ENCODE measurements at regions not wholly inside any gene's neighbourhood (a gene's known extent, or its start where the extent isn't known, plus 50 kb on each side); places are given as distances from the start of the nearest gene placed in this dataset.

DNA sequence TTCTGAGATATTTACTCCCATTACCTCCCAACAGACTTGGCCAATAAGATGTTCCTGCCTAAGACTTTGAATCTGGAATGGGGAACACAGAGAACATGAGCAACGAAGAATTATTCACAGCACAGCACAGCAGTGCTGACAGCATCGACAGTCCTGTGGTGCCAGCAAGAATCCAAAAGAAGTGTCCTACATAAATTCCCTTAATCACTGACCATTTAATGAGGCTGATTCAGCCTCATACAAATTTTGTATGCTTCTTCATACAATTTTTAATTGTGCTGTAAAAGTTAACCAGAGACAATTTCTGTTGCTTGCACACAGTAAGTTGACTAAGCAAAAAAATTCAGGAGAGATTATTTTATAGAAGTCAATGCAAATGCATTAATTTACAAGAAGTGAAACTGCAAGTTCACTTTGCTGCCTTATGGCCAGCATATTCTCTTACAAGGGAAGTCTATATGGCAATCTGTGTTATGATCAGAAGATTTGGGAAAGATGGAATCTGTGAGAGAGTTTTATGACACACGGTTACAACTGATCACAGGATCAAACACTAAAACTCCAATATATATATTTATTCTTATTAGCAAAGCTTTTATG is 855.9 kb downstream of the LTN1 start:
- TF ChIP-seq MYC (IDR thresholded peaks at IDR 0.05; ENCODE audit: low read depth, low read length) (no peak), CTCF (IDR thresholded peaks at IDR 0.05; ENCODE audit: low read depth, low read length) (no peak), POLR2A (IDR thresholded peaks at IDR 0.05; ENCODE audit: extremely low read depth, insufficient read length) (no peak)
- TF ChIP-seq, protein P1, sequence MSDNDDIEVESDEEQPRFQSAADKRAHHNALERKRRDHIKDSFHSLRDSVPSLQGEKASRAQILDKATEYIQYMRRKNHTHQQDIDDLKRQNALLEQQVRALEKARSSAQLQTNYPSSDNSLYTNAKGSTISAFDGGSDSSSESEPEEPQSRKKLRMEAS (IDR thresholded peaks at IDR 0.05; ENCODE audit: low read depth, low read length), result no peak
- H3K4me3 ChIP-seq (ENCODE audit: low read depth, low read length), result no peak overlapping the region
- no peak for DNase-seq (ENCODE audit: low read depth)

GRCh38 chr21:28135646-28136045 is 857.0 kb downstream of the LTN1 start:
- no peak for TF ChIP-seq POLR2A (IDR thresholded peaks at IDR 0.05; ENCODE audit: extremely low read depth, insufficient read length)
- TF ChIP-seq CTCF (IDR thresholded peaks at IDR 0.05; ENCODE audit: low read depth, low read length), result no peak
- no peak for TF ChIP-seq MYC (IDR thresholded peaks at IDR 0.05; ENCODE audit: low read depth, low read length)
- TF ChIP-seq, protein P1 (IDR thresholded peaks at IDR 0.05; ENCODE audit: low read depth, low read length), result no peak
- DNase-seq (ENCODE audit: low read depth), result no peak

GRCh38 chr21:28133116-28133515 is 859.6 kb downstream of the LTN1 start:
- no peak for TF ChIP-seq MYC (IDR thresholded peaks at IDR 0.05; ENCODE audit: low read depth, low read length)
- no peak for TF ChIP-seq POLR2A (IDR thresholded peaks at IDR 0.05; ENCODE audit: extremely low read depth, insufficient read length)
- TF ChIP-seq, protein P1 (IDR thresholded peaks at IDR 0.05; ENCODE audit: low read depth, low read length), result no peak
- TF ChIP-seq CTCF (IDR thresholded peaks at IDR 0.05; ENCODE audit: low read depth, low read length), result no peak
- DNase-seq (ENCODE audit: low read depth), result no peak

More at GRCh38 chr21:28135646-28136045, 857.0 kb downstream of the LTN1 start:
- H3K4me3 ChIP-seq (ENCODE audit: low read depth, low read length), result no peak overlapping the region

GRCh38 chr21:28132713-28133112 is 860.0 kb downstream of the LTN1 start:
- H3K4me3 ChIP-seq (ENCODE audit: low read depth, low read length), result no peak overlapping the region
- TF ChIP-seq POLR2A (IDR thresholded peaks at IDR 0.05; ENCODE audit: extremely low read depth, insufficient read length) (no peak), CTCF (IDR thresholded peaks at IDR 0.05; ENCODE audit: low read depth, low read length) (no peak), MYC (IDR thresholded peaks at IDR 0.05; ENCODE audit: low read depth, low read length) (no peak)
- TF ChIP-seq, protein P1 (IDR thresholded peaks at IDR 0.05; ENCODE audit: low read depth, low read length), result no peak

More at GRCh38 chr21:28133116-28133515, 859.6 kb downstream of the LTN1 start:
- no peak overlapping the region for H3K4me3 ChIP-seq (ENCODE audit: low read depth, low read length)

DNA sequence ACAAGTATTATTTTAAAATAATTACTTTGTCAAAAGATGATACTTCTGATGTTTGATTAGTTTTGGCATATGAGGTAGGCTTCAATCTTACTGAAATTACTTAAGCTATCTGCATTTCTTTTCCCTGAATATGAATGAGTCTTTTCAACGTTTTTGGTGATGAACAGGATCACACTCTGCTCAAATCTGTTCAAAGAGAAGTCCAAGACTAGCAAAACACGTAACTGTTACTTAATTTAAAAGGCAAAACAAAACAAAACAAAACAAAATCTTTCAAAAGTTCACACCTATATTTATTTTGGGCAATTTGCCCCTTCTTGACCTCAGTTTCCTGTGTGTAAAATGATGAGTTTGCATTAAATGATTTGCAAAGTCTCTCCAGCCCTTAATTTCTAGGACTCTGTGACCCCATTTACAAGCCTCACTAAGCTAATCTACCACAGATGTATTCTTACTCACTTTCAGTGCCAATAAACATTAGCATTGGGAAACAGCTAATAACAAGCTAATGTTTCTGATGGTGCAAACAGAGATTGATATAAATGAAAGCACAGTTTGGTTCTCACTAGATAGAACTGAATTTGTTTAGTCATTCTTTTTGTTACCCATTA is 865.4 kb downstream of the LTN1 start:
- no peak overlapping the region for H3K4me3 ChIP-seq (ENCODE audit: low read depth, low read length)
- no peak for TF ChIP-seq CTCF (IDR thresholded peaks at IDR 0.05; ENCODE audit: low read depth, low read length)
- no peak for TF ChIP-seq MYC (IDR thresholded peaks at IDR 0.05; ENCODE audit: low read depth, low read length)
- TF ChIP-seq POLR2A (IDR thresholded peaks at IDR 0.05; ENCODE audit: extremely low read depth, insufficient read length), result no peak
- TF ChIP-seq, protein P1 (IDR thresholded peaks at IDR 0.05; ENCODE audit: low read depth, low read length), result no peak
- DNase-seq (ENCODE audit: low read depth), result no peak

More at GRCh38 chr21:28132713-28133112, 860.0 kb downstream of the LTN1 start:
- no peak for DNase-seq (ENCODE audit: low read depth)

Measured in NB4 (cell line).